GM18520 (cell line): ENCODE measurements at regions not wholly inside any gene's neighbourhood (a gene's known extent, or its start where the extent isn't known, plus 50 kb on each side); places are given as distances from the start of the nearest gene placed in this dataset.
"Not testable (repeated sequence)": the region's sequence is repeated elsewhere in the genome, so short reads cannot be mapped to it uniquely, and the experiment has no call there.

ENCODE experiments used
- ATAC-seq: cut with Tn5 transposase; IDR thresholded peaks from one replicate; pipeline ENCODE4 v1.9.1; 2021; ENCODE audit not compliant: unreplicated experiment

DNA sequence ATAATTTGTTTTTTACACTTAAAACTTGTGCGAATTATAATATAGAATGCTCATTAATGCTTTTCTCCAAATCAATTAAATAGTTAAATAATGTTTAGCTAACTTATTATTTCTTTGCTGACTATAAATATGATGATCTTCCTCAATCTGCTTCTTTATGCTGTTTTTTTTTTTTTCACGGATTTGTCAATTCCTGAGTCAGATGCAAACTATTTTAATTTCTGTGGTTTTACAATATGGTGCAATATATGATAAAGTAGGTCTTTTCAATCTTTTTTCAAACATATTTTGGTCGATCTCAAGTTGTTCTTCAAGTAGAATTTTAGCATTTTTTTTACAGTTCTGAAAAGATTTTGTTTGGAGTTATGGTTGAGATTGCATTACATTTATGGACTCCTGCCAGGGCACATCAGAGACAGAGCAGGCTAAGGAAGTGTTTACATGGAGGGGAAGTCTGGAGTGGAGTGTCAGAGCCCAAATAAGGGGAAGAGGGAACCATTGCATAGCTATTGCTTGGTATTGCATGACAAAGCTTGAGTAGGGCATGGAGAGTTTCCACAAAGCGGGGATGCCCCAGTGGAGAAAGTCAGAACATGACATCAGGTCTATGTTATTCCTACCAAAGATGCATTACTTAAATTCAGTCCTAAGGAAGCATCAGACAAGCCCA, 204.4 kb downstream of the OTUD1 start:
- no peak for ATAC-seq

DNA sequence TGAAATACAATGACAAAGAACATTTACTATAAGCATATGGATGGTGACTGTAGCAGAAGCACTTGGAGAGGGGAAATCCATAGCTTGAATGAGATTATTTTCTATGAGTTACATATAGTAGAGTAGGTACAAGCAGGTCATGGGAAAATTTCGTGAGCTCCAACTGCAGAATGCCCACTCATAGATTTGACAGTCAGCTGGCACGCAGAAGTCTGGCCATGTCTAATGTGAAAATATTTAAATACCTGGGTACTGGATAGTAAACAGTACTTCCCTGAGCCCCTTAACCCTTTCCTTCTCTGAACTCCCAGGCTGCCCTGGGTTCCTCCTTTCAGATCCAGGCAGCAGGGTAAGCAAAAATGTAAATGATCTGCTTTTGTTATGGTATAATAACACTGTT, 209.7 kb downstream of the OTUD1 start:
- no peak for ATAC-seq

DNA sequence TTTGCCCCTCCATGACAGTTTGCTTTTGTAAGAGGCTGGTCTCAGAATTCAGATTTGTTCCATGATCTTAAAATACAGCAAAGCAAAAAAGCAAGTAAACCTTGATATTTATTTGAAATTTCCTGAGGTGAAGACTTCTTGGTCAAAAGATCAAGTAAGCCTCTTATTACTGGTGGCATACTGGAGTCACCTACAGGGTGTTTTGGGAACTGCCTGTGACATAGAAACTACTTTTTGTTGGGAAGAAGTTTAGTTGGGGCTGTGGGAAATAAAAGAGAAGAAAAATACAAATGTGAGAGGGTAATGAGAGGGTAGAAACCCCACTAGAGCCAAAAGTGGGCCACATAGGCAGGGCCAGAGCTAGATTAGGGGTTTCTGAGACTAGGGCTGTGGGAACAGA, 217.9 kb downstream of the OTUD1 start:
- ATAC-seq = no peak

DNA sequence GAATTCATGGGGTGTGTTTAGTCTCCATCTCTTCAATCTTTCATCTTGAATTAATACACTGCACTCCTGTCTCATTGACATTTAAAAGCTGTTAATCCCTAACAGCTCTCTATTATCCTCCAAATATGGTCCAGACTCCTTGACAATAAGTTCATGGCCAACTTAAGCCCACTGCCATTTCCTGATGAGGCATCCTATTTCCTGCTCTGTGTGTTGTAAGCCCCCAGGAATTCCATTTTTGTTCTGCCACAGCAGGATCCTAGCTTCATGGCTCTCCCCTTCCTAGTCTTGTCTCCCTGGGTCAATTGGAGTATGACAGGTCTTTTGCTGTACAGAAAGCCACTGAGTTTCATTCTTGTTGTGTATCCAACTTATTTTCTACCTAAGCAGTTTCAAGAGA, 218.8 kb downstream of the OTUD1 start:
- ATAC-seq = no peak

DNA sequence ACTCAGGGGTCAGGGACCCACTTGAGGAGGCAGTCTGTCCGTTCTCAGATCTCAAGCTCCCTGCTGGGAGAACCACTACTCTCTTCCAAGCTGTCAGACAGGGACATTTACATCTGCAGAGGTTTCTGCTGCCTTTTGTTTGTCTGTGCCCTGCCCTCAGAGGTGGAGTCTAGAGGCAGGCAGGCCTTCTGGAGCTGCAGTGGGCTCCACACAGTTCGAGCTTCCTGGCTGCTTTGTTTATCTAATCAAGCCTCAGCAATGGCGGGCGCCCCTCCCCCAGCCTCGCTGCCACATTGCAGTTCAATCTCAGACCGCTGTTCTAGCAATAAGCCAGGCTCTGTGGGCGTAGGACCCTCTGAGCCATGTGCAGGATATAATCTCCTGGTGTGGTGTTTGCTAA, 233.0 kb downstream of the OTUD1 start:
- not testable (repeated sequence) for ATAC-seq

DNA sequence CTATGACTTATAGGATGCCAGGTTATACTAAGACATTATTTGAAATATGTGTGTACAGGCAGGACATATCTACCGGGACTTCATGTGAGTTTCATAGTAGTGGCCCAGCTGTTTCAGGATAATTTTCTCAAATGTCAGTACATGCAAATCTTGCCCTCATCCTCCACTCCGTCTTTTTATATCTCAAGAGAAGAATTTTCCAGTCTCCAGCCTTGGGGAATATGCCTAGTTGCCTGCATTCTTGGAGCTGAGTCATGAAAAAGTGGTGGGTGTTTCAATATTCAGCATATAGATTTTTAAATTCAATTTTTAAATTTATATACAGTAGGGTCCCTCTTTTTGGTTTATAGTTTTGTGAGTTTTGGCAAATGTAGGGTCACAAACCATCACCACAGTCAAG, 236.7 kb downstream of the OTUD1 start:
- no peak for ATAC-seq

DNA sequence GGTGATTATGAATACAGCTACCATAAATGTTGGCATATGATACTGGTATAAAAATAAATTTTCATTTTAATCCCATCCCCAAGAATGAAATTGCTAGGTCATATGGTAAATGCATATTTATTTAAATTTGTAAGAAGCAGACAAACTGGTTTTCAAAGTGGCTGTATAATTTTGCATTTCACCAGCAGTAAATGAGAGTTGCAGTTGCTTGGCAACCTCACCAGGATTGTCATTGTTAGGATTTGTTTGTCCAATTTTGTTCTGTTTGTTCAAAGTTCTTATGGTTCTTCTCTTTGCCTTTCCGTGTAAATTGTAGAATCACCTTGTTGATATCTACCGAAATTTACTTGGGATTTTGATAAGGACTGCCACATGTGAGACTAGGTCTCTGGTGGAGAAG, 237.4 kb downstream of the OTUD1 start:
- no peak for ATAC-seq

DNA sequence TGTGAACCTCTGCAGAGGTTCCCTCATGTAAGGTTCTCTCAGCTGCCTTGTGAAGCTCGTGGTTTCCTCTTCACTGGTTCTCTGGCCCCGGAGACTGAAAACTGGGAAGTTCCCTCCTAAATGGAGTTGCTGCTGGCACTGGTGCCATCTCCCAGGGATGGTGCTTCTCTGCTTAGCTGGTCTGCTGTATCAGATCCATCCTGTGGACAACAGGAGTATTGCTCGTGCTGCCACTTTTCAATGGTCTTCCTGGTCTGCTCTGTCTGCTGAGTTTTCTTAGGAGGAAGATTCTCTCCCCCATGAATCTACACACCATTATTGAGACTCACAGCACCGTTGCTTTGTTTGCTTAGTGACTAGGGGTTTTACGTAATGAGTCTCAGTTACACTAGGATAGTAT, 247.8 kb downstream of the OTUD1 start:
- no peak for ATAC-seq

DNA sequence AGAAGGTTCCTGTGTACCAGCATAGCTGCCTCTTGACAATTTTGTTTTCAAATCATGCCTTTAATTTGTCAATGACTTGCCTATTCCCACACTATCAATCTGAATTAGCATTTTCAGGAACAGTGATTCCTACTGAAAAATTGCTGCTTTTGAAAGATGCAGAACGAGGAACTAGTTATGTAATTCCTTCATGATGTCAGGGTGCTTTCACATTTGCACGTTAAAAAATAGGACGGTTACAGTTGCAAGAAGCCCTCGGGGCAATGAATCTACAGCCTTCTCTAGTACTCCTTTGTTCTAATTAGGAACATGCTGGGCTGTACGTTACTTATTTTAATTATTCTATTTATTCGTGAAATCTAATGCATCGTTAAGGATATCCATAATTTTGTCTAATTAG, 253.9 kb downstream of the OTUD1 start:
- ATAC-seq = no peak

DNA sequence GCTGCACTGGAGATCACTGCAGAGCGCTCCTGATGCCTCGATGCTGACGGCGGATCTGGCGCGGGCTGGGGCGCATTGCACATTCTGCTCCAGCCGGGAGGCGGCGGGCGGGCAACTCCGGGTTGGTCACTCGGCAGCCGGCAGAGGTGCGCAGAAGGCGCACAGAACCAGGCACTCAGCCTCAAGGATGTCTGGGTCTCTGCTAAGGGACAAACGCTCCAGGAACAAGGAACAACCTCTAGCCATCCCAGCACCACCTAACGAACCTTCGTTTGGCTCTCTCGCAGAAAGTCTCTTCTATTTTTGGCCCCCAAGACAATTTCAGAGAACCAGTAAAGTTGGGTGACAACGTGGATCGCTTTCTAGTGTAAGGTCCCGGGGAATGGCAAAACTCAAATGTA, 254.6 kb downstream of the OTUD1 start:
- ATAC-seq = no peak

DNA sequence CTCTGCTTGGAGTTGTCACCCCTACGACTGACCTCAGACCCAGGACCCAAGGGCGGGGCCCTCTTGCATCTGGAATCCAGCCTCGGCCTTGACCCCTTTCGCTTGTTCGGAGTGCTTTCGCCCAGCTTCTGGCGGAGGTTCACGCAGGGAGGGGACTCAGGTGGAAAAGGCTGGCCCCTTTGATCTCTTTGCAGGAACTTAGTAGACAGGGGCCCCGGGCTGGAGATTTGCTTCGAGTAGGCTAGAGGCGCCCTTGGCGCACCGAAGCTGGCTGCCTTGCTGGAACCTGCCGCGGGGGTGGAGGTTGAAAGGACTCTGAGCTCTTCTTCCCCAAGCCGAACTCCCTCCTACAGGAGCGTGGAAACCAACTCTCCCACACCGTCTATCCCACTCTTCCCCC, 255.1 kb downstream of the OTUD1 start:
- ATAC-seq = no peak

DNA sequence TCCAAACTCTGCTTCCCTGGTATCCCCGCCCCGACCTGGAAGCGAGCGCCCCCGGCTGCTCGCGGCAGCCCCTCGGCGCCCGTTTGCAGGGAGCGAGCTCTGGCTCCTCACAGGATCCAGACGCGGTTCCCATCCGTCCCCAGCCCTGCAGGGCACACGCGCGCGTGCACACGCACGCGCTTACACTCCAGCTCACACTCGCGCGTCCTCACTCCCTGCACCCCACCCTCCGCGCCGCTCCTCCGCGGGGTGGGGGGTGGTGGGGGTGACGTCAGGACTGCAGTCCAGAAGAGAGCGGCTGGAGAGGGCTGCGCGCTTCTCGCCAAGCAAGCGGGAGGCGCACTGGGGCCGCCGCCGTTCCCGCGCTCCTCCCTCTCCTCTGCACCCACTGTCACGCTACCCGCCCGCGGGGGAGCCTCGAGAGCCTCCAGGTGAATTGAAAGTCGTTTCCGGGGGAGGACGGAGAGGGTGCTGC, 255.6 kb downstream of the OTUD1 start:
- no peak for ATAC-seq

DNA sequence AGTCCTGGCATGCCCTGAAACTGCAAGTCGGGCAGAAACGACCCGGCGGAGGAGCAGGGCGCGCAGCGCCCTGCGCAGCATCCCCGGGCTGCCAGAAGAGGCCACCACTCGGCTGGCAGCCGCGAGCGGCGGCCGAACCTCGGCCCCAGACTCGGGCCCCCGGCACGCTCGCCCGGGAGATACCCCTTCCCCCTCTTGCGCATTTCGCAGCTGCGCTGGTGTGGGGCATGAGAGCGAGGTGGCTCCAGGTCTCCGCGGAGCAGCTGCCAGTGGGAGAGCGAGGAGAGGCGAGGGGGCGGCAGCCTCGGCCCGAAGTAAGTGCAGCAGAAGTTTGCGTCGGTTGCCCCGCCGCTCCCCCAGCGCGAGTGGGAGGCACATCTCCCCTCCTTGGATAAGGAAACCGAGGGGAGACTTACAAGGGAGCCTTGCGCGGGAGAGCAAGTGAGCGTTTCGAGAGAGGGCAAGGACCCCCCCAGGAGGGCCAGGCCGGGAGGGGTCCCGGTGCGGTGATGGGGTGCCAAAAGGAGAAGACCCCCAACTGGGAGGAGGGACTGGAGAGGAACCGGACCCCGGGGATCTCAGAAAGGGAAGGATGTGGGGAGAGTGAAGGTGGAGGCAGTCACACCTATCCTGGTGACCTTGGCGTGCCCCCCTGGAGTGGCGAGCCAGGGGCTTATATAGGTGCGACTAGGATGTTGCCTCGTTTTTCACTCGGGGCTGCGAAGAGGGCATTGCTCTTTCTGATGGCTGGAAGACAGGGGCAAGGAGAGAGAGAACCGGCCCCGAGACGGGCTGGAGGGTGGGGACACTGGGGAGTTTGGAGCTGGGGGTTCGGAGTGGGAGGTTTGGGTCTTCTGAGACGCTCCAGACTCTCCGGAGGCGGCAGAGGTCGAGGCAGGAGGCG, 256.3 kb downstream of the OTUD1 start:
- ATAC-seq = no peak

DNA sequence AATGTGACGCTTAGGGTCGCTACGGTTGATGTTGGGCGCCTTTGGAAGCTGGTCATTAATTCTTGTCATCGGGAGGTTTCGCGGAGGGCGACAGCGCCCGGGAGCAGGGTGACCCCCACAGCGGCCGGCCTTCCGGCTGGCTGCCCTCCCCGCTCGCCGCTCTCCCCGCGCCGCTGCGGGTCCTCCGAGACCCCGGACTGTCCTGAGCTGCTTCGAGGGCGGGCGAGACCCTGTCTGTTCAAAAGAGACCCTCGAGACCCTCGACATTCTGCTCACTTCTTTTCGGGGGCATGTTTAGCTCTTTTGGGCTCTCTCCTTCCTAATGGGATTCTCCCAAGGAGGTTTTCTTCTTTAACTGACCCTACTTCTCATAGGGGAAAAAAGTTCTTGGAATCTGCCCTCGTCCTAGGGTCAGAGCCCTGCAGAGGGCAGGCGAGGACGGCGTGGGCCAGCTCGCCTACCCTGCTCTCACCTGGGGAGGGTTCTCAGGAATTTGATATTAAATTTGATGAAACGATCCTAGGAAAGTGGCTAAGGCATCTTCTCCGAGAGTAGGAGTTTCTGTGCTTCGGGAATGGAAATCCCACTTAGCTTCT, 257.0 kb downstream of the OTUD1 start:
- ATAC-seq = no peak

DNA sequence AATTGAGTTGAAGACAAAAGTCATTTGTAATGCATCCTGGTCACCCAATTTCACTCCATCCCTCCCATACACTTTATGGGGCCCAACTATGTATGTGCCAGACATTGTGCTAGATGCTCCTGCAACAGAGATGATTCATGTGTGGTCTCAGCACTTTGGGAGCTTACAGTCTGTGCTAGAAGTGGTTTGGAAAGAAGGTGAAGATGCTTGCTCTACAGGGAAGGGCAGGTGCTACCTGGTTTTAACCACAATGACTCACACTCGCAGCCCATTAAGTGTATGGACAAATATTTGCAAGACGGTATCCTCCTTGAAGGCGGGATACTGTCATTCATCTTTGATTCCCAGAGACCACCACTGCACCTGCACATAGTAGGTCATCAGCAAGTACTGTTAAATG, 257.6 kb downstream of the OTUD1 start:
- no peak for ATAC-seq

DNA sequence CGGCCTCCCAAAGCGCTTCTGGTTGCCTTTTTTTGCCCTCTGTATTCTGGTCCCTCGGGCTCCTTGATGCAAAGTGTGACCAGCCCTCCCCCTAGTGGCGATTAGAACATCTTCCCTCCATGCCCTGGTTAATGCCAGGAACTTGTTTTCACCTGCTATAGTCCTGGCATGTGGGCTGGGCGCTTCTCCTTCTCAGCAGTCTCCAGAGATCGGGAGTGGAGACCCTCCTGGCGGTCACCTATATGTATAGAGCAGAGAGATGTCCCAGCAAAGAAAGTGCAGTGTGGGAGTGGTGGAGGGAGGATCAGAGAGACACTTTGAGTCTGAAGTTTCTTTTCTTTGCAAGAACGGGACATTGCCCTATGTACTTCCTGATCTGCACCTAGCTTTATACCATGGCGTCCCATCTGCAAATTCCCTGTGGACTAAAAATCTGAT, 264.1 kb downstream of the OTUD1 start:
- ATAC-seq = peak; percentile 98

DNA sequence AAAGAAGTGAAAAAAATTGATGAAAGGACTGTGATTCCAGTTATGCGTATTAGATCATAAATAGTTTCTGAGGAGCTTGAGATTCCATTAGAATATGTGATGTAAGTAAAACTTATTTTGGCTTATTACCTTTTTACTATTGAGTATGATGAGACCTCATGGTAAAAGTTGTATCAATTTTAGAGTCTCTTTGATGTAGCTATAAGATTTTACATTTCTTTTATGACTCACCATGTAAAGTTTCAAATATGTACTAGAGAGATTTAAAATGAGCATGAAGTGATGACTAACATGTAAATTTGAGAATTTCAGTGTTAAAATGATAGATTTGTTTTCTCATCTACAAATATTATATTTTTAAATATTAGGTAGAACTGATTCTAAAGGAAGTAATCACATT, 276.5 kb downstream of the OTUD1 start:
- no peak for ATAC-seq

DNA sequence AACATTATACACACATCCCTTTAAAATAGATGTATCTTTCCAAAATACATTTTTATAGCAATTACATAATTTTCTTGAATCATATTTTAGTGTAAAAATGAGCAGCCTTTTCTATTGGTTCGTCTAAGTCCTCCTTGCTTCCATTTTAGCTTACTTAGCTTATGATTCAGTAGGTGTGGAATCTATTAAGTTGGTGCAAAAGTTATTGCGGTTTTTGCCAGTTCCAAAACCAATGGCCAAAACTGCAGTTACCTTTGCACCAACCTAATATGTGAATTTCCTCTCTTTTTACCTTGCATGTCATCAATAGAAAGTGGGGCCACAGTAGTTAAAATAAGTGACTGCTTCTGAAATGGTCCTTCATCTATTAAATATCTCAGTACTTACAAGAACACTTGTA, 279.0 kb downstream of the OTUD1 start:
- ATAC-seq = no peak

DNA sequence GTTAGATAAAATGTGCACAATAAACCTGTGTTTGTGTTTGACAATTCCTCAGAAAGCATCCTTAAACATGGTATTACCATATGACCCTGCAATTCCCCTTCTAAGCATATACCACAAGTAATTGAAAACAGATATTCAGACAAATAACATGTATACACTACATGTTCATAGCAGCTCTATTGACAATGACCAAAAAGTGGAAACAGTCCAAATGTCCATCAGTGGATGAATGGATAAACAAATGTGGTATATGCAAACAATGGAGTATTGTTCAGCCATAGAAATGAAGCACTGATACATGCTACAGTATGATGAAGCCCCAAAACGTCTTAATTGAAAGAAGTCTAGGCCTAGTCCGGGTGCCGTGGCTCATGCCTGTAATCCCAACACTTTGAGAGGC, 280.1 kb downstream of the OTUD1 start:
- ATAC-seq = no peak

DNA sequence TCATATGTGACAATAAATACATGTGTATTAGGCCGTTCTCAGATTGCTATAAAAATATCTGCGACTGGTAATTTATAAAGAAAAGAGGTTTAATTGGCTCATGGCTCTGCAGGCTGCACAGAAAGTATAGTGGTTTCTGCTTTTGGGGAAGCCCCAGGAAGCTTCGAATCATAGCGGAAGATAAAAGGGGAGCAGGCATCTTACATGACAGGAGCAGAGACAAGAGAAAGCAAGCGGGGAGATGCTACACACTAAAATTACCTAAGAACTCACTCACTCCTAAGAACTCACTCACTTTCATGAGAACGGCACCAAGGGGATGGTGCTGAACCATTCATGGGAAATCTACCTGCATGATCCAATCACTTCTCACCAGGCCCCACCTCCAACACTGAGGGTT, 284.9 kb downstream of the OTUD1 start:
- ATAC-seq = no peak

DNA sequence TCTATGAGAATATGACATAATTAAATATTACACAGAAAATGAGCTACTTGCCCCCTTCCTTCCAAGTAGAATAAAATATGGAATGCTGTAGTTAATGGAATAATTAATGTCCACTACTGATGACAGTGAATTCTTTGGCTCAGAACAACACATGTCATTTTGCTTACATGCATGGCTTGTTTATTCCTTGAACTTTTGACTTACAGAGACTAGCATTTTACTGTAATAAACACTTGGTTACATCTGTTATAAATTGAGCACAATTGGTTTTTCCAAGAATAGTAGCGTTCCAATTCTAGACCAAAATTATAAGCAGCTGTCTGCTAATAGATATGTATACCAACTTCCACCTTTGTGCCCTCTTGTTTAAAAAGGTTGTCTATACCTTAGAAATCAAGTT, 286.7 kb downstream of the OTUD1 start:
- ATAC-seq = no peak

DNA sequence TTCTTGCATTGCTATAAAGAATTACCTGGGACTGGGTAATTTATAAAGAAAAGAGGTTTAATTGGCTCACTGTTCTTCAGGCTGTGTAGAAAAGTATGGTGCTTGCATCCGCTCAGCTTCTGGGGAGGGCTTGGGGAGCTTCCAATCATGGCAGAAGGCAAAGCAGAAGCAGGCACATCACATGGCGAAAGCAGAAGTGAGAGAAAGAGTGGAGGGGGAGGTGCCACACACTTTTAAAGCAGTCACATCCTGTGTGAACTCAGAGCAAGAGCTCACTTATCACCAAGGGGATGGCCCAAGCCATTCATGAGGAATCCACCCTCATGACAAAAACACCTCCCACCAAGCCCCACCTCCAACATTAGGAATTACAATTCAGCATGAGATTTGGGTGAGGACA, 303.5 kb downstream of the OTUD1 start:
- peak; percentile 97 for ATAC-seq
